Type B pancreatic cell (in vitro differentiated cells): ENCODE measurements at regions not wholly inside any gene's neighbourhood (a gene's known extent, or its start where the extent isn't known, plus 50 kb on each side); places are given as distances from the start of the nearest gene placed in this dataset.

Experiments
- DNase-seq: peaks from one replicate; pipeline ENCODE4 v3.0.0; 2021; ENCODE audit warnings: mixed read lengths; ENCODE audit not compliant: unreplicated experiment; ENCODE audit errors: extremely low spot score
- H3K27ac Mint-ChIP-seq: 2 replicates; pipeline ENCODE4 v1.8.0; 2021; ENCODE audit warnings: mild to moderate bottlenecking, mixed read lengths
- H3K27me3 Mint-ChIP-seq: 2 replicates; pipeline ENCODE4 v1.8.0; 2021; ENCODE audit warnings: mixed read lengths
- H3K36me3 Mint-ChIP-seq: 2 replicates; pipeline ENCODE4 v1.8.0; 2021; ENCODE audit warnings: mixed read lengths
- H3K4me1 Mint-ChIP-seq: one replicate; pipeline ENCODE4 v1.8.0; 2021; ENCODE audit warnings: mixed read lengths; ENCODE audit not compliant: unreplicated experiment
- H3K4me3 Mint-ChIP-seq: 2 replicates; pipeline ENCODE4 v1.8.0; 2021; ENCODE audit warnings: mild to moderate bottlenecking, mixed read lengths
- H3K9me3 Mint-ChIP-seq: 2 replicates; pipeline ENCODE4 v1.8.0; 2021; ENCODE audit warnings: mixed read lengths
- CTCF ChIP-seq: fragments of 200-600 bp; sonication (generic); conservative IDR thresholded peaks from 2 replicates; pipeline ENCODE4 v1.5.0; 2021; ENCODE audit warnings: antibody characterized with exemption, mild to moderate bottlenecking

GRCh38 chr2:151156431-151156830 is 105.2 kb downstream of the RBM43 start:
- TF ChIP-seq CTCF = no peak
- Mint-ChIP-seq H3K9me3 (no peaks in the 10 kb centered on the region), H3K27me3 (no peaks in the 10 kb centered on the region), H3K4me1 (peaks cover 22% of the 10 kb centered on the region), H3K4me3 (no peak overlapping the region), H3K36me3 (no peaks in the 10 kb centered on the region), H3K27ac (no peak overlapping the region)
- no peak for DNase-seq

- no peak for TF ChIP-seq CTCF
- H3K36me3 Mint-ChIP-seq = no peaks in the 10 kb centered on the region
- no peaks in the 10 kb centered on the region for H3K27me3 Mint-ChIP-seq
- H3K4me3 Mint-ChIP-seq = no peak overlapping the region
- DNase-seq = no peak
- peaks cover 14% of the 10 kb centered on the region for H3K4me1 Mint-ChIP-seq
- H3K27ac Mint-ChIP-seq = no peak overlapping the region
- H3K9me3 Mint-ChIP-seq = no peaks in the 10 kb centered on the region
Measured at GRCh38 chr2:151153601-151154000, 108.1 kb downstream of the RBM43 start.

GRCh38 chr2:151150331-151151320 is 111.0 kb downstream of the RBM43 start:
- DNase-seq = no peak
- Mint-ChIP-seq H3K4me3 (no peak overlapping the region), H3K27me3 (no peaks in the 10 kb centered on the region), H3K4me1 (peaks cover 15% of the 10 kb centered on the region), H3K9me3 (no peaks in the 10 kb centered on the region), H3K36me3 (no peaks in the 10 kb centered on the region), H3K27ac (no peak overlapping the region)
- no peak for TF ChIP-seq CTCF

- H3K4me3 Mint-ChIP-seq = no peak overlapping the region
- no peaks in the 10 kb centered on the region for H3K9me3 Mint-ChIP-seq
- H3K27ac Mint-ChIP-seq = no peak overlapping the region
- H3K36me3 Mint-ChIP-seq = no peaks in the 10 kb centered on the region
- H3K4me1 Mint-ChIP-seq = peaks cover 10% of the 10 kb centered on the region
- TF ChIP-seq CTCF = no peak
- H3K27me3 Mint-ChIP-seq = no peaks in the 10 kb centered on the region
- DNase-seq = no peak
Measured at GRCh38 chr2:151138507-151138906, 123.2 kb downstream of the RBM43 start.

- DNase-seq = no peak
- no peak overlapping the region for H3K4me3 Mint-ChIP-seq
- peaks cover 3% of the 10 kb centered on the region for H3K9me3 Mint-ChIP-seq
- no peak overlapping the region for H3K27ac Mint-ChIP-seq
- no peak for TF ChIP-seq CTCF
- no peaks in the 10 kb centered on the region for H3K27me3 Mint-ChIP-seq
- no peaks in the 10 kb centered on the region for H3K36me3 Mint-ChIP-seq
- peaks cover 10% of the 10 kb centered on the region for H3K4me1 Mint-ChIP-seq
Measured at GRCh38 chr2:151137526-151137925, 124.1 kb downstream of the RBM43 start.
